Muscle layer of colon (tissue), 2 donors: ENCODE measurements at regions not wholly inside any gene's neighbourhood (a gene's known extent, or its start where the extent isn't known, plus 50 kb on each side); places are given as distances from the start of the nearest gene placed in this dataset.

ENCODE experiments used
- H3K27ac ChIP-seq: one replicate; pipeline ENCODE4 v1.7.0; 2013; ENCODE audit warnings: low read depth, mild to moderate bottlenecking, low read length, moderate library complexity
- H3K27me3 ChIP-seq, 2 donors: one replicate each; pipeline ENCODE4 v1.7.0; 2013; ENCODE audit warnings: low read length in 2 of 2, mild to moderate bottlenecking in 2 of 2; ENCODE audit not compliant: insufficient read depth in 2 of 2, control insufficient read depth in 1 of 2
- H3K36me3 ChIP-seq: one replicate; pipeline ENCODE4 v1.7.0; 2013; ENCODE audit warnings: mild to moderate bottlenecking, low read length; ENCODE audit not compliant: insufficient read depth
- H3K4me1 ChIP-seq: one replicate; pipeline ENCODE4 v1.7.0; 2013; ENCODE audit warnings: mild to moderate bottlenecking, low read length; ENCODE audit not compliant: insufficient read depth
- H3K4me3 ChIP-seq, 2 donors: one replicate each; pipeline ENCODE4 v1.7.0; 2013; ENCODE audit warnings: low read length in 2 of 2, low read depth in 1 of 2, mild to moderate bottlenecking in 1 of 2, moderate library complexity in 1 of 2
- H3K9ac ChIP-seq: one replicate; pipeline ENCODE4 v1.7.0; 2013; ENCODE audit warnings: low read length
- H3K9me3 ChIP-seq: one replicate; pipeline ENCODE4 v1.7.0; 2013; ENCODE audit warnings: mild to moderate bottlenecking, low read length
- donor health status: abdominal sarcoma.
- donor health status: Adenocarcinoma of cecum.

DNA sequence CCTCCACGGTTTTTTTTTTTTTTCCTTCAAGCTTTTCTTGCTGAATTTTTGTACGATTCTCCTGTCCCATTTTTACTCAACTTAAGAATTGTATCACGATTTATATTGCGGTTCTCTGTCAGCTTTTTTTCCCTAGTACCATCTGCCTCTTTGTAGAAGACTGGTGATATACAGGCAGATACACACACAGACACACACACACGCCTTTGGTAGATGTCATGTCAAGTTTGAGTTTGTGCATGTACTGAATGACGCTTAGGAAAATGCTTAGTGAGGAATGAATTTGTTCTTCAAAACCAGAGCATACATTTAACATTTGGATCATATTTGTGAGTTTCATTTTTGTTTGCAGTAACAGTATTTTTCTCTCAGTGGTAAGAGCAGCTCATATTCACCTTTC, 82.0 kb upstream of the MBNL2 start:
- Histone ChIP-seq H3K27ac (no peak overlapping the region), H3K4me1 (peaks cover 12% of the 10 kb centered on the region), H3K36me3 (no peaks in the 10 kb centered on the region), H3K9ac (no peak overlapping the region), H3K9me3 (no peaks in the 10 kb centered on the region), H3K4me3 (no peak overlapping the region), H3K27me3 (no peaks in the 10 kb centered on the region)

DNA sequence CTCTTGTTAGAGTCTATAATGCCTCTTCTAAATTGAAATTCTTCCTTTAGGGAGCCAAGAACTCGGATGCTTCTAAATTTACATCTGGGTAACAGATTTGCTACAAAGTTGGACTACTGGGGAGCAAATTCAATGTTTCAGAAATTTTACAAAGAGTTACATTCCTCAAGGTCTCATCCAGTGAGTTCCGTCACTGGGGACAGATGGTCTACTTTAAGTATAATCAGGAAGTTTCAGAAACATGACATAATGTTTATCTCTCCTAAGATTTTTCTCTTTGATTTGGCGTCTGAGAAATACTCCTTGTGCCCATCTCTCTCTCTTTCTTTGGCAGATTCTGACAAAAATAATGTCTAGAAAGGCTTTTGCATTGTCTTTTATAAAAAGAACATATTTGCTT, 81.5 kb upstream of the MBNL2 start:
- no peaks in the 10 kb centered on the region for H3K27me3 ChIP-seq

DNA sequence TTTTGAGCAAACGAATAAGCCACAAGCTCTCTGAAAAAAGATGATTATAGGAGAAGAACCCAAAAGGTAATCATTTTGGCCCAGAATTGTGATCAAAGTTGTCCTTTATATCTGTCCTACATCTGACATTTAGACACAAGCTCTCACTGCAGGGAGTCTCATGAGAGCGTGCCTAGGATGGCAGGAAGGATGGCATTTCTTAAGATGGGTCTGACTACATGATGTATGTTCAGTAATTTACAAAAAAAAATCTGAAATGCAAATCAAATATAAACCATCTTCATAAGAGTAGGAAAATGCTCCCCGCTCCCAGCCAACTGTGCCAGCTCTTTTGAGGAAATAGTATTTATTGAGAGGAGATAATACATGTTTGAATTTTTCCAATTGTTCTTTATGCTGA, 81.0 kb upstream of the MBNL2 start:
- Histone ChIP-seq H3K27me3 (no peaks in the 10 kb centered on the region), H3K4me3 (no peak overlapping the region), H3K9me3 (no peaks in the 10 kb centered on the region), H3K27ac (no peak overlapping the region), H3K36me3 (no peaks in the 10 kb centered on the region), H3K9ac (no peak overlapping the region), H3K4me1 (peaks cover 12% of the 10 kb centered on the region)

More for the DNA sequence above, 81.5 kb upstream of the MBNL2 start:
- Histone ChIP-seq H3K9ac (no peak overlapping the region), H3K4me3 (no peak overlapping the region), H3K9me3 (no peaks in the 10 kb centered on the region), H3K36me3 (no peaks in the 10 kb centered on the region), H3K4me1 (peaks cover 12% of the 10 kb centered on the region), H3K27ac (no peak overlapping the region)

DNA sequence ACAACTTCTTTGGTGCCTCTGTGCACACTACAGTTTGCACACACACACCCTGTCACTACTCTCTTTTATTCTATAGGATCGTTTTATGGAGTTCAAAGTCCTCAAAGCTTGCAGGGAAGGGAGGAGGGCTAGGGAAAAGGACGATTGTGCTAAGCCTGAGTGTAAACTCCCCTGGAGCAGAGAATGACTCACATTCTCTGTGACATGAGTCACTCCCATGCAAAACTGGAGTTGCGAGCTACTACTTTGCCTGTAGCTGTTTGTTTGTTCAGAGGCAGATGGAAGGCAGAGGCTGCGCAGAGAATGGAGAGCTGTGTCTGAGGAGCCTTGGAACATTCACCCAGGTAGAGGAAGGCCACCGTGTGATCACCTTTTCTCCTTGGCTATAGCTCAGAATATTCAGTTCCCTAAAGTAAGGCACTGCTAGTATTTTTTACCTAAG, 80.5 kb upstream of the MBNL2 start:
- Histone ChIP-seq H3K9me3 (no peaks in the 10 kb centered on the region), H3K27ac (no peak overlapping the region), H3K4me3 (no peak overlapping the region), H3K27me3 (no peaks in the 10 kb centered on the region), H3K36me3 (no peaks in the 10 kb centered on the region), H3K9ac (no peak overlapping the region), H3K4me1 (peaks cover 12% of the 10 kb centered on the region)

- Histone ChIP-seq H3K9me3 (no peaks in the 10 kb centered on the region), H3K36me3 (no peaks in the 10 kb centered on the region), H3K27ac (no peak overlapping the region), H3K27me3 (no peaks in the 10 kb centered on the region), H3K9ac (no peak overlapping the region), H3K4me3 (no peak overlapping the region), H3K4me1 (peaks cover 12% of the 10 kb centered on the region)
These were observed 79.7 kb upstream of the MBNL2 start for GRCh38 chr13:97142452-97142851.

DNA sequence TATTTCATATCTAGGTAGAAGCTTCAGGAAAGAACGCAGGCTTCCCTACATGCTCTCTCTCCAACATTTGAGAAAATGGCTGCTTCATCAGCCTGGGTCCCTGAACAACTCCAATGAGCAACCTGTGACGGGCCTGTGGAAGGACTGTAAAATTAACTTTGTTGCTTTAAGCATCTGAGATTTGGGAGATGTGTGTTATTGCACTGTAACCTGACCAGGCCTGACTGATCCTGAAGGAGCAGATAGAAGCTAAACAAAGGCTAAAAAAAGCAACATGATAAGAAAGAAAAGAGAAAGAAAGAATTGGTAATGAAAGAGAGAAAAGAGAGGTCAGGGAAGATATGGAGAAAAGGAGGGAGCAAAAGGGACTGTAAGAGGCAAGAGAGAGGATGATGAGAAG, 77.1 kb upstream of the MBNL2 start:
- H3K4me3 ChIP-seq = no peak overlapping the region
- H3K4me1 ChIP-seq = peaks cover 12% of the 10 kb centered on the region
- no peak overlapping the region for H3K27ac ChIP-seq

GRCh38 chr13:97148894-97149293, 73.2 kb upstream of the MBNL2 start:
- H3K27ac ChIP-seq = no peak overlapping the region
- no peaks in the 10 kb centered on the region for H3K27me3 ChIP-seq
- H3K9ac ChIP-seq = no peak overlapping the region
- no peaks in the 10 kb centered on the region for H3K36me3 ChIP-seq
- no peaks in the 10 kb centered on the region for H3K4me1 ChIP-seq
- H3K4me3 ChIP-seq = no peak overlapping the region
- H3K9me3 ChIP-seq = no peaks in the 10 kb centered on the region

More for the DNA sequence above, 77.1 kb upstream of the MBNL2 start:
- Histone ChIP-seq H3K27me3 (no peaks in the 10 kb centered on the region), H3K9ac (no peak overlapping the region), H3K9me3 (no peaks in the 10 kb centered on the region), H3K36me3 (no peaks in the 10 kb centered on the region)

DNA sequence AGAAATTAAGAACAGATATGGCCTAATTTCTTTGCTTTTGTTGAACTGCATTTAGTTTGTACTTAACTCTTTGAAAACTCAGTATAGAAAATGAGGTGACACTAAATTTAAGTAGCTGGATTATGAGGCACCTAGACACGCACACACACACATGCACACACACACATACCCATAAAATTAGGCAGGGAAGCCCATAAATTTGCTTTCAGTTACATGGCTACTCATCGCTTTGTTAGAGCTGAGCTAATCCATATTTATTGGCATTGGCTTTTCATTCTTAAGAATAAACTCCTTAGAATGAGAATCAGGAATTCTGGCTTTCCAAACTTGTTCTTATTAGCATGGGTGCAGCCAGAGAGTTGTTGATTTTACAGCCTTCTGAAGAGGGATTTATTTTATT, 61.7 kb upstream of the MBNL2 start:
- Histone ChIP-seq H3K27me3 (no peaks in the 10 kb centered on the region), H3K9me3 (no peaks in the 10 kb centered on the region), H3K4me1 (no peaks in the 10 kb centered on the region), H3K36me3 (no peaks in the 10 kb centered on the region), H3K9ac (no peak overlapping the region), H3K27ac (no peak overlapping the region), H3K4me3 (no peak overlapping the region)

DNA sequence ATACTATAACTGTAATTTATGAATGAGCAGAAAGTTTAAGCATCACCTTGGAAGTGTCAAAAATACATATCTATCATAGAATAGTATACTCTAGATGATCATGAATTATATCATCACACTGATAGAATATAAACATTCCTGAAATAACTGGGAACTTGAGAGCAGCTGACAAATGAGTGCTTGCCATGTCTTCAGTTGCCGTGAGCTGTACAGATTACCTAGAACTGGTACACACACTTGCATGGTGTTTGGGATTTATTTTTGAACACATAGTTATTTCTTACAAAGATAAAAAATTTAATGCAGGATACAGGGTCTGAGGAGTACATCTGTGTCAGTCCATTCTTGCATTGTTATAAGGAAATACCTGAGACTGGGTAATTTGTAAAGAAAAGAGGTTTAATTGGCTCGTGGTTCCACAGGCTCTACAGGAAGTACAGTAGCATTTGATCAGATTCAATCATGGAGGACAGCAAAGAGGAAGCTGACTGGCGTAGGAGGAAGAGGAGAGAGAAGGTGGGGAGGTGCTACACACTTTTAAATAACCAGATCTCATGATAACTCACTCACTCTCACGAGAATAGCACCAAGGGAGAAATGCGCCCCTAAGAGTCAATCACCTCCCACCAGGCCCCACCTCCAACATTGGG, 60.4 kb upstream of the MBNL2 start:
- Histone ChIP-seq H3K9ac (no peak overlapping the region), H3K27me3 (no peaks in the 10 kb centered on the region), H3K36me3 (no peaks in the 10 kb centered on the region), H3K4me1 (no peaks in the 10 kb centered on the region), H3K4me3 (no peak overlapping the region), H3K27ac (no peak overlapping the region), H3K9me3 (no peaks in the 10 kb centered on the region)

DNA sequence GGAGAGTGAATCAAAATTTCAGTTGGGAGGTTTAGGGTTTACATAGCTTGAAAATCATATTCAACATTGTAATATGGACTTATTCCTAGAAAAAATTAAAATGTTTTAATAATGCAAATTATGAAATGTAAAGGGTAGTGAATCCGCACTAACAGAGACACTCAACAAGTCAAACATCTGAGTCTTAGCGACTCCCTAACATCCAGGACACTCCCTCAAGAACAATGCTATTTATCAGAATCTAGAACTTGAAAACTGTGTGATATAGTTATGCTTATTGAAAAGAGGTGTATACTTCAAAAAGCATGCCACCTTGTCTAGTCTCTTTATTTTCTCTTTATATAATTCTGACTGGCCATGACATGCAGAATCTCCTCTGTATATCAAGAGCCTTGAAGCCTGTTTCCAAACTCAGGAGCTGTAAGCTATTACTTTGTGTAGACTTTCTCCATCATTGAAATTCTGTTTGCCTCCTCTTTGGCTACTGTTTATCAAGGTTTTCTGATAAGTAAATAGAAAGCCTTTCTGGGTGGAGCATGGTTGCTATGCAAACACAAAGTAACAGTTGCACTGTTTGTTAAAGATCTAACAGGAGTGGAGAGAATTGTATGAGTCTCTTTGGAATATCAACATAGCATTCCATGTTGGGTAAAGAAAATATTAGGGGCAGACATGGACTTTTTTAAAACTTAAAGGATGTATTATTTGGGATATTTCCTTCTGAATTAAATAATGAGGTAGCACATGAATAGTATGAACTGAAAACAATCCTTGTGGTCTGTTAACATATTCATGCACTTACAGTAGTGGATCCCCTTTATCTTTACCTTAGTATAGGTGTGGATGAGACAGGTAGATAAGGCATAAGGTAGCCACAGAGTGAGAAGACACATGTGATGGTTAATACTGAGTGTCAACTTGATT, 56.4 kb upstream of the MBNL2 start:
- H3K27me3 ChIP-seq = no peaks in the 10 kb centered on the region
- H3K9ac ChIP-seq = no peak overlapping the region
- no peak overlapping the region for H3K4me3 ChIP-seq
- no peaks in the 10 kb centered on the region for H3K4me1 ChIP-seq
- no peak overlapping the region for H3K27ac ChIP-seq
- H3K36me3 ChIP-seq = no peaks in the 10 kb centered on the region
- no peaks in the 10 kb centered on the region for H3K9me3 ChIP-seq

- Histone ChIP-seq H3K4me3 (no peak overlapping the region), H3K27me3 (no peaks in the 10 kb centered on the region), H3K27ac (no peak overlapping the region), H3K9ac (no peak overlapping the region), H3K4me1 (no peaks in the 10 kb centered on the region), H3K36me3 (no peaks in the 10 kb centered on the region), H3K9me3 (no peaks in the 10 kb centered on the region)
These were observed 51.0 kb upstream of the MBNL2 start for GRCh38 chr13:97171136-97171535.
